ENCODE measurements at regions not wholly inside any gene's neighbourhood (a gene's known extent, or its start where the extent isn't known, plus 50 kb on each side); places are given as distances from the start of the nearest gene placed in this dataset.

GRCh38 chr5:106417163-106417562 is 1253.6 kb downstream of the EFNA5 start:
- Histone ChIP-seq H3K9me3 (ENCODE audit: control insufficient read depth in 1 of 2, insufficient read depth in 1 of 2, low read depth in 1 of 2, low read length in 2 of 2) (no peaks in the 10 kb centered on the region), H3K4me1 (ENCODE audit: control insufficient read depth in 1 of 2, insufficient read depth in 2 of 2, low read length in 2 of 2) (no peaks in the 10 kb centered on the region), H4K20me1 (ENCODE audit: insufficient read depth) (no peaks in the 10 kb centered on the region), H3K79me2 (ENCODE audit: insufficient read depth, low read length) (no peaks in the 10 kb centered on the region), H3K9ac (ENCODE audit: low read length) (no peak overlapping the region), H3K9me2 (ENCODE audit: insufficient read depth) (no peaks in the 10 kb centered on the region), H3K27ac (ENCODE audit: low read depth, low read length) (no peak overlapping the region), H3K36me3 (ENCODE audit: control insufficient read depth in 1 of 2, insufficient read depth in 2 of 2, low read length in 2 of 2) (no peaks in the 10 kb centered on the region), H3K27me3 (ENCODE audit: insufficient read depth, low read length) (no peaks in the 10 kb centered on the region), H3K4me2 (ENCODE audit: low read length) (no peak overlapping the region), H3K4me3 (replicated peaks in 1 of 2; ENCODE audit: low read depth in 1 of 2, low read length in 2 of 2) (no peak overlapping the region), H2AFZ (ENCODE audit: low read depth, low read length, poor library complexity, severe bottlenecking) (no peak overlapping the region)
- ATAC-seq (no peak), DNase-seq (ENCODE audit: low read depth, low spot score) (no peak)
- RAD21 ChIA-PET (ENCODE audit: low non-redundant PET in 1 of 2, low total read pairs in 2 of 2, uncharacterized antibody in 2 of 2, unreplicated experiment in 2 of 2), result no interaction called here
- no peak for TF ChIP-seq EZH2phosphoT487 (IDR thresholded peaks at IDR 0.05; ENCODE audit: borderline replicate concordance)
- TF ChIP-seq POLR2A (IDR thresholded peaks at IDR 0.05; ENCODE audit: borderline replicate concordance, extremely low read depth, insufficient read depth, insufficient read length), result no peak
- TF ChIP-seq TCF7L2 (IDR thresholded peaks at IDR 0.05; ENCODE audit: borderline replicate concordance, extremely low read depth, insufficient read depth, insufficient read length), result no peak
- no peak for TF ChIP-seq ZNF274 (IDR thresholded peaks at IDR 0.05; ENCODE audit: low read depth, low read length)
- TF ChIP-seq CEBPB (IDR thresholded peaks at IDR 0.05; ENCODE audit: low read depth), result no peak
- TF ChIP-seq REST (IDR thresholded peaks at IDR 0.05; ENCODE audit: low read depth), result no peak
- no peak for TF ChIP-seq EGR1 (IDR thresholded peaks at IDR 0.05; ENCODE audit: low read depth)
- TF ChIP-seq ELF1 (IDR thresholded peaks at IDR 0.05; ENCODE audit: borderline replicate concordance, low read depth), result no peak
- TF ChIP-seq SRF (IDR thresholded peaks at IDR 0.05; ENCODE audit: low read depth), result no peak
- intact Hi-C loops (cut with micrococcal nuclease), result no loop called here
- POLR2A ChIA-PET, result no interaction called here
- CTCF ChIA-PET, result no interaction called here
- no TSS peak for BruUV-seq (replicated peaks)

Data from HCT116 (cell line).